ENCODE measurements at regions not wholly inside any gene's neighbourhood (a gene's known extent, or its start where the extent isn't known, plus 50 kb on each side); places are given as distances from the start of the nearest gene placed in this dataset.
"Not testable (repeated sequence)": the region's sequence is repeated elsewhere in the genome, so short reads cannot be mapped to it uniquely, and the experiment has no call there.

DNA sequence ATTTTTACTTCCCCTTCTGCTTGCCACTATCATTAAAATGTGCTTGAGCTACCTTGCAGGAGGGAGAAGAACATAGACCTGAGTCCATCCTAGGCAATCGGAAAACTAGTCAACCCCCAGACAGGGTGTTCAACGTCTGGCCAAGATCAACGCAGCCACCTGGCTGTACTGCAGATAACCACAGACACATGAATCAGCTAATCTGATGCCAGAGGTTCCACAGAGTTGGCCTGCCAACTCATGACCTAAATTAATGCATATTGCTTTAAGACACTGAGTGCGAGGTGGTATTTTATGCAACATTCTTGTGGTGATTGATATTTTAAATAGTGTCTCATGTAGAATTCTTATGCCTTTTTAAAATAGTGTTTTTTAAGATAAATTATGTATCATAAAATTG is 1283.8 kb upstream of the PABPC4L start:
- DNase-seq (ENCODE audit: low read depth in 2 of 2): peak in 1 of 2 donors; percentile 7

DNA sequence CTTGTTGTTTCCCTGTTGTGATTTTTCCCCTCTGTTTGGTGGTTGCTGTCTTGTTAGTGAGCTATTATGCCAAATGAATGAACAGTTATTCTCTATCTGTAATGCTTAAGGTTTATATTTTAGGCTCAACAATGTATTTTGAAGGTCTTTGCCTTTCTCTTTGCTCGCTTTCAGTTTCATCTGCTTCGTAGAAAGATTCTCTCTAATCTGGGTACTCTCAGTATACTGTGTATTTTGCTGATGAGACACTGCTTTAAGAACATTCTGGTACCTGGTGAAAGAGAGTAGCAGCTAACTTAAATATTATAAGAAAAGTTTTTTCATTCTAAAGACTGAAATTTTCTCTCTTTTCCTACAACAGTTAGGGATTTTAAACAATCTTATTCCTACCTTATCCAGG is 1274.7 kb upstream of the PABPC4L start:
- TF ChIP-seq, protein P1, sequence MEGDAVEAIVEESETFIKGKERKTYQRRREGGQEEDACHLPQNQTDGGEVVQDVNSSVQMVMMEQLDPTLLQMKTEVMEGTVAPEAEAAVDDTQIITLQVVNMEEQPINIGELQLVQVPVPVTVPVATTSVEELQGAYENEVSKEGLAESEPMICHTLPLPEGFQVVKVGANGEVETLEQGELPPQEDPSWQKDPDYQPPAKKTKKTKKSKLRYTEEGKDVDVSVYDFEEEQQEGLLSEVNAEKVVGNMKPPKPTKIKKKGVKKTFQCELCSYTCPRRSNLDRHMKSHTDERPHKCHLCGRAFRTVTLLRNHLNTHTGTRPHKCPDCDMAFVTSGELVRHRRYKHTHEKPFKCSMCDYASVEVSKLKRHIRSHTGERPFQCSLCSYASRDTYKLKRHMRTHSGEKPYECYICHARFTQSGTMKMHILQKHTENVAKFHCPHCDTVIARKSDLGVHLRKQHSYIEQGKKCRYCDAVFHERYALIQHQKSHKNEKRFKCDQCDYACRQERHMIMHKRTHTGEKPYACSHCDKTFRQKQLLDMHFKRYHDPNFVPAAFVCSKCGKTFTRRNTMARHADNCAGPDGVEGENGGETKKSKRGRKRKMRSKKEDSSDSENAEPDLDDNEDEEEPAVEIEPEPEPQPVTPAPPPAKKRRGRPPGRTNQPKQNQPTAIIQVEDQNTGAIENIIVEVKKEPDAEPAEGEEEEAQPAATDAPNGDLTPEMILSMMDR (IDR thresholded peaks at IDR 0.05; ENCODE audit: low read depth, low read length): no peak
- DNase-seq (ENCODE audit: low read depth in 2 of 2): no peak

More for the DNA sequence above, 1283.8 kb upstream of the PABPC4L start:
- TF ChIP-seq, protein P1 (IDR thresholded peaks at IDR 0.05; ENCODE audit: low read depth, low read length): no peak
- H3K4me3 ChIP-seq (replicated peaks in 1 of 2; ENCODE audit: low read depth in 2 of 2, low read length in 2 of 2): no peak overlapping the region

GRCh38 chr4:135464311-135464710 is 1262.7 kb upstream of the PABPC4L start:
- TF ChIP-seq, protein P1 (IDR thresholded peaks at IDR 0.05; ENCODE audit: low read depth, low read length): no peak
- no peak for DNase-seq (ENCODE audit: low read depth in 2 of 2)
- no peak overlapping the region for H3K4me3 ChIP-seq (replicated peaks in 1 of 2; ENCODE audit: low read depth in 2 of 2, low read length in 2 of 2)

More for the DNA sequence above, 1274.7 kb upstream of the PABPC4L start:
- no peak overlapping the region for H3K4me3 ChIP-seq (replicated peaks in 1 of 2; ENCODE audit: low read depth in 2 of 2, low read length in 2 of 2)

DNA sequence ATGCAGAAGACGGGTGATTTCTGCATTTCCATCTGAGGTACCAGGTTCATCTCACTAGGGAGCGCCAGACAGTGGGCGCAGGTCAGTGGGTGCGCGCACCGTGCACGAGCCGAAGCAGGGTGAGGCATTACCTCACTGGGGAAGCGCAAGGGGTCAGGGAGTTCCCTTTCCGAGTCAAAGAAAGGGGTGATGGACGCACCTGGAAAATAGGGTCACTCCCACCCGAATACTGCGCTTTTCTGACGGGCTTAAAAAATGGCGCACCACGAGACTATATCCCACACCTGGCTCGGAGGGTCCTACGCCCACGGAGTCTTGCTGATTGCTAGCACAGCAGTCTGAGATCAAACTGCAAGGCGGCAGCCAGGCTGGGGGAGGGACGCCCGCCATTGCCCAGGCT is 1246.0 kb upstream of the PABPC4L start:
- not testable (repeated sequence) for DNase-seq (ENCODE audit: low read depth in 2 of 2); H3K4me3 ChIP-seq (replicated peaks in 1 of 2; ENCODE audit: low read depth in 2 of 2, low read length in 2 of 2)

DNA sequence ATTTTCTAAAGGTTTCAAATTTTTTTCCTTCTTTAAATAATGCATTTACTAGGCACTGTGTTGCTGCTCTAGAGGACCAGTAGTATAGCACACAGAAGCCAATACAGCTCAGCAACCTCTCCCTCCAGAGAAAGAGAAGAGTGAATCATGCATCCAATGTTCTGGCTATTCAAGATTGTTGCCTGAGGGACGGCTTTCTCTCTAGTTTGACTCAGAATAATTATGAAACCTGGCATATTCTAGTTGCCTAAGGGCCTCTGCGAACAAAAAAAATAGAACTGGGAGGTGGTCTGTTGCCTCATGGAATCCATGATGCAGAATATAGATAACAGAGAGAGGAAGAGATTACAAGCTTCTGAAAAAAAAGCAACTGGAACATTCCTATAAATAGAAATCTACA is 1233.3 kb upstream of the PABPC4L start:
- no peak overlapping the region for H3K4me3 ChIP-seq (replicated peaks in 1 of 2; ENCODE audit: low read depth in 2 of 2, low read length in 2 of 2)
- no peak for DNase-seq (ENCODE audit: low read depth in 2 of 2)

GRCh38 chr4:135429528-135429927 is 1227.9 kb upstream of the PABPC4L start:
- H3K4me3 ChIP-seq (replicated peaks in 1 of 2; ENCODE audit: low read depth in 2 of 2, low read length in 2 of 2): no peak overlapping the region
- no peak for DNase-seq (ENCODE audit: low read depth in 2 of 2)

More for the DNA sequence above, 1233.3 kb upstream of the PABPC4L start:
- TF ChIP-seq, protein P1 (IDR thresholded peaks at IDR 0.05; ENCODE audit: low read depth, low read length): no peak

GRCh38 chr4:135418353-135418752 is 1216.8 kb upstream of the PABPC4L start:
- TF ChIP-seq, protein P1 (IDR thresholded peaks at IDR 0.05; ENCODE audit: low read depth, low read length): peak; percentile 49
- peak; percentile 24 to 50 for DNase-seq (ENCODE audit: low read depth in 2 of 2)
- no peak overlapping the region for H3K4me3 ChIP-seq (replicated peaks in 1 of 2; ENCODE audit: low read depth in 2 of 2, low read length in 2 of 2)

More at GRCh38 chr4:135429528-135429927, 1227.9 kb upstream of the PABPC4L start:
- TF ChIP-seq, protein P1 (IDR thresholded peaks at IDR 0.05; ENCODE audit: low read depth, low read length): no peak
